PC-3 (cell line): ENCODE measurements at regions not wholly inside any gene's neighbourhood (a gene's known extent, or its start where the extent isn't known, plus 50 kb on each side); places are given as distances from the start of the nearest gene placed in this dataset.

Experiments used
- ATAC-seq: fragments of 200-7000 bp; cut with Tn5 transposase; 2 replicates; pipeline ENCODE4 v1.9.1; 2020; ENCODE audit warnings: mild to moderate bottlenecking, moderate library complexity
- BruUV-seq: library from RNA; stranded (reverse); fragments of 400-500 nt; replicated peaks from 2 replicates; lab custom pipeline; 2021; lab: Mats Ljungman, UMichigan
- CTCF ChIA-PET: fragments of 300-600 bp; sonication (Branson Sonifier 250); formaldehyde crosslinking; loops from one replicate; lab custom pipeline; 2022; ENCODE audit warnings: antibody characterized with exemption; lab: Charles Lee
- POLR2A ChIA-PET: fragments of 300-600 bp; sonication (Branson Sonifier 250); formaldehyde crosslinking; loops from one replicate; lab custom pipeline; 2022; ENCODE audit warnings: antibody characterized with exemption; ENCODE audit not compliant: unreplicated experiment; lab: Charles Lee
- DNase-seq: peaks from one replicate; pipeline ENCODE4 v3.0.0-alpha.2; 2015
- H2AFZ ChIP-seq: fragments of 300-600 bp; sonication (generic); 2 replicates; pipeline ENCODE4 v1.6.0; 2016; ENCODE audit warnings: antibody characterized with exemption, low read length
- H3F3A ChIP-seq: fragments of 300-600 bp; sonication (generic); one replicate; pipeline ENCODE4 v1.6.0; 2017; ENCODE audit warnings: antibody characterized with exemption, low read length, control low read depth, mild to moderate bottlenecking; ENCODE audit not compliant: unreplicated experiment
- H3K27ac ChIP-seq: fragments of 300-600 bp; sonication (generic); 2 replicates; pipeline ENCODE4 v1.5.1; 2016; ENCODE audit warnings: mild to moderate bottlenecking, low read length
- H3K27me3 ChIP-seq: fragments of 300-600 bp; sonication (generic); 2 replicates; pipeline ENCODE4 v1.6.1; 2016; ENCODE audit warnings: low read length, mixed read lengths
- H3K36me3 ChIP-seq: fragments of 300-600 bp; sonication (generic); 2 replicates; pipeline ENCODE4 v1.6.1; 2016; ENCODE audit warnings: low read depth, mixed run types, low read length, mixed read lengths
- H3K4me1 ChIP-seq: fragments of 300-600 bp; sonication (generic); 2 replicates; pipeline ENCODE4 v1.5.1; 2016; ENCODE audit warnings: low read length; ENCODE audit not compliant: insufficient read depth
- H3K4me2 ChIP-seq: fragments of 300-600 bp; sonication (generic); 2 replicates; pipeline ENCODE4 v1.6.0; 2016; ENCODE audit warnings: low read length
- H3K4me3 ChIP-seq: fragments of 300-600 bp; sonication (generic); 2 replicates; pipeline ENCODE4 v1.5.1; 2016; ENCODE audit warnings: mild to moderate bottlenecking, low read length, mixed read lengths
- H3K79me2 ChIP-seq: fragments of 300-600 bp; sonication (generic); 2 replicates; pipeline ENCODE4 v1.6.1; 2017; ENCODE audit warnings: low read length, mixed read lengths
- H3K9ac ChIP-seq: fragments of 300-600 bp; sonication (generic); 2 replicates; pipeline ENCODE4 v1.6.0; 2016; ENCODE audit warnings: mild to moderate bottlenecking, low read length
- H3K9me2 ChIP-seq: fragments of 300-600 bp; sonication (generic); replicated peaks from 2 replicates; pipeline ENCODE4 v1.6.1; 2016; ENCODE audit warnings: mixed run types, low read length, mixed read lengths
- H3K9me3 ChIP-seq: fragments of 300-600 bp; sonication (generic); 2 replicates; pipeline ENCODE4 v1.6.1; 2016; ENCODE audit warnings: low read length, mixed read lengths
- H4K20me1 ChIP-seq: fragments of 300-600 bp; sonication (generic); 2 replicates; pipeline ENCODE4 v1.6.1; 2016; ENCODE audit warnings: low read length, mixed read lengths
- EZH2 ChIP-seq: fragments of 300-600 bp; sonication (generic); IDR thresholded peaks from one replicate; pipeline ENCODE4 v1.6.1; 2017; ENCODE audit warnings: antibody characterized with exemption, mild to moderate bottlenecking, low read length; ENCODE audit not compliant: unreplicated experiment
- EZH2phosphoT487 ChIP-seq: fragments of 300-600 bp; sonication (generic); IDR thresholded peaks from 2 replicates; pipeline ENCODE4 v1.6.1; 2018; ENCODE audit warnings: mild to moderate bottlenecking, antibody characterized with exemption, low read length, borderline replicate concordance
- intact Hi-C: fragments of 100-400 bp; cut with micrococcal nuclease; formaldehyde crosslinking; loops from 2 replicates; pipeline ENCODE4 v1.9.0; 2023
- TF ChIP-seq, protein P1 (sequence below): fragments of 300-600 bp; sonication (generic); conservative IDR thresholded peaks from 2 replicates; pipeline ENCODE4 v1.5.1; 2017; ENCODE audit warnings: antibody characterized with exemption, low read depth, mild to moderate bottlenecking, low read length

GRCh38 chr9:81861644-81862043 lies 66.6 kb upstream of the SPATA31D4 start:
- BruUV-seq = no TSS peak
- no peaks in the 10 kb centered on the region for H3F3A ChIP-seq
- no peaks in the 10 kb centered on the region for H4K20me1 ChIP-seq
- 0 out of 2 replicates have a peak overlapping the region, but pooled peaks have one; percentile 30 for H3K4me2 ChIP-seq
- CTCF ChIA-PET = no interaction called here
- no peaks in the 10 kb centered on the region for H3K36me3 ChIP-seq
- no peaks in the 10 kb centered on the region for H3K9me3 ChIP-seq
- H3K9me2 ChIP-seq = no peaks in the 10 kb centered on the region
- H3K27ac ChIP-seq = peak overlapping the region; percentile 23
- H3K79me2 ChIP-seq = no peaks in the 10 kb centered on the region
- H3K9ac ChIP-seq = no peak overlapping the region
- no peak overlapping the region for H3K4me3 ChIP-seq
- POLR2A ChIA-PET = no interaction called here
- peak; percentile 81 for DNase-seq
- ATAC-seq = peak; percentile 71
- peaks cover 9% of the 10 kb centered on the region for H3K4me1 ChIP-seq
- no peak overlapping the region for H2AFZ ChIP-seq
- TF ChIP-seq, protein P1, sequence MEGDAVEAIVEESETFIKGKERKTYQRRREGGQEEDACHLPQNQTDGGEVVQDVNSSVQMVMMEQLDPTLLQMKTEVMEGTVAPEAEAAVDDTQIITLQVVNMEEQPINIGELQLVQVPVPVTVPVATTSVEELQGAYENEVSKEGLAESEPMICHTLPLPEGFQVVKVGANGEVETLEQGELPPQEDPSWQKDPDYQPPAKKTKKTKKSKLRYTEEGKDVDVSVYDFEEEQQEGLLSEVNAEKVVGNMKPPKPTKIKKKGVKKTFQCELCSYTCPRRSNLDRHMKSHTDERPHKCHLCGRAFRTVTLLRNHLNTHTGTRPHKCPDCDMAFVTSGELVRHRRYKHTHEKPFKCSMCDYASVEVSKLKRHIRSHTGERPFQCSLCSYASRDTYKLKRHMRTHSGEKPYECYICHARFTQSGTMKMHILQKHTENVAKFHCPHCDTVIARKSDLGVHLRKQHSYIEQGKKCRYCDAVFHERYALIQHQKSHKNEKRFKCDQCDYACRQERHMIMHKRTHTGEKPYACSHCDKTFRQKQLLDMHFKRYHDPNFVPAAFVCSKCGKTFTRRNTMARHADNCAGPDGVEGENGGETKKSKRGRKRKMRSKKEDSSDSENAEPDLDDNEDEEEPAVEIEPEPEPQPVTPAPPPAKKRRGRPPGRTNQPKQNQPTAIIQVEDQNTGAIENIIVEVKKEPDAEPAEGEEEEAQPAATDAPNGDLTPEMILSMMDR = no peak
- TF ChIP-seq EZH2 (no peak), EZH2phosphoT487 (no peak)
- intact Hi-C loops = no loop called here
- no peaks in the 10 kb centered on the region for H3K27me3 ChIP-seq

DNA sequence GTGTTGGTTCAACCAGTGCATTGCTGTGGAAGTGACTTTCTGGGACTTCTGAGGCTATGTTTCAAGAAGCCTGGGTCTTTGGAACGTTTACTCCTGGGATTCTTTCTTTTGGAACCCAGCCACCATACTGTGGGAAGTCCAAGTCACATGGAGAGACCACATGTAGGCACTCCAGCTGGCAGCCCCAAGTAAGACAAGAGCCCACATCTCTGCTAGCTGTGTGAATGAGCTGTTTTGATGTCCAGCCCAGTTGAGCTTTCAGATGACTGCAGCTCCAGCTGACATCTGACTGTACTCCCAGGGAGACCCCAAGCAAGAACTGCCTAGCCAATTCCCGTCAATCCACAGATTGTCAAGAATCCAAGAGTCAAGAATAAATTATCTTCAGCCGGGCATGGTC lies 60.1 kb upstream of the SPATA31D4 start:
- POLR2A ChIA-PET = no interaction called here
- Histone ChIP-seq H3K9me3 (no peaks in the 10 kb centered on the region), H3K9me2 (no peaks in the 10 kb centered on the region), H3K4me2 (no peak overlapping the region), H3F3A (no peaks in the 10 kb centered on the region), H3K27me3 (no peaks in the 10 kb centered on the region), H3K27ac (no peak overlapping the region), H2AFZ (no peak overlapping the region), H3K4me1 (peaks cover 8% of the 10 kb centered on the region), H3K9ac (no peak overlapping the region), H3K4me3 (no peak overlapping the region), H4K20me1 (no peaks in the 10 kb centered on the region), H3K79me2 (no peaks in the 10 kb centered on the region), H3K36me3 (no peaks in the 10 kb centered on the region)
- intact Hi-C loops = no loop called here
- ATAC-seq (no peak), DNase-seq (no peak)
- no TSS peak for BruUV-seq
- CTCF ChIA-PET = no interaction called here
- no peak for TF ChIP-seq EZH2
- TF ChIP-seq EZH2phosphoT487 = no peak
- TF ChIP-seq, protein P1 = no peak

GRCh38 chr9:81871695-81872094 lies 56.5 kb upstream of the SPATA31D4 start:
- CTCF ChIA-PET = interaction anchor here (0.6 kb wide), 1 partner anchor 40 kb away, joined by 4 read pairs; no protein-coding TSS in a partner anchor
- Histone ChIP-seq H3K27ac (peak overlapping the region; percentile 18; the same call in 1 of the 2 replicates), H3K9me2 (no peaks in the 10 kb centered on the region), H3K4me2 (peak overlapping the region; percentile 46; the same call in 1 of the 2 replicates), H3K4me3 (no peak overlapping the region), H3K4me1 (peaks cover 17% of the 10 kb centered on the region), H3K36me3 (no peaks in the 10 kb centered on the region), H3K9ac (no peak overlapping the region), H3K79me2 (no peaks in the 10 kb centered on the region), H3F3A (no peaks in the 10 kb centered on the region), H2AFZ (no peak overlapping the region), H3K27me3 (no peaks in the 10 kb centered on the region), H3K9me3 (no peaks in the 10 kb centered on the region), H4K20me1 (no peaks in the 10 kb centered on the region)
- POLR2A ChIA-PET = no interaction called here
- TF ChIP-seq, protein P1 = no peak
- no peak for TF ChIP-seq EZH2phosphoT487
- no peak for TF ChIP-seq EZH2
- BruUV-seq = no TSS peak
- DNase-seq (peak; percentile 58), ATAC-seq (peak; percentile 74; the same call in 1 of the 2 replicates)
- intact Hi-C loops = no loop called here
